ENCODE measurements at regions not wholly inside any gene's neighbourhood (a gene's known extent, or its start where the extent isn't known, plus 50 kb on each side); places are given as distances from the start of the nearest gene placed in this dataset.

GRCh38 chr2:107402330-107402729 lies 424.4 kb upstream of the RGPD4 start:
- ChIA-PET POLR2A (no interaction called here), CTCF (no interaction called here)
- intact Hi-C loops (cut with micrococcal nuclease) = no loop called here
- no CpG with 5 or more reads among the region's 3 CpGs for WGBS (ENCODE audit: insufficient coverage)
- no peak for ATAC-seq (ENCODE audit: low read depth)
- H3K27me3 ChIP-seq (replicated peaks in 1 of 4; ENCODE audit: control extremely low read depth in 1 of 4, control insufficient read depth in 3 of 4, insufficient read depth in 4 of 4, low read length in 3 of 4) = no peaks in the 10 kb centered on the region
- H2AFZ ChIP-seq (ENCODE audit: insufficient read depth, low read depth, low read length, poor library complexity, severe bottlenecking) = no peak overlapping the region
- Mint-ChIP-seq H3K27me3 (no peaks in the 10 kb centered on the region), H3K9me3 (ENCODE audit: insufficient read depth) (no peaks in the 10 kb centered on the region), H3K27ac (no peak overlapping the region), H3K4me1 (no peaks in the 10 kb centered on the region), H3K4me3 (no peak overlapping the region)
- H4K20me1 ChIP-seq (ENCODE audit: control insufficient read depth, insufficient read depth, low read length, poor library complexity, severe bottlenecking) = no peaks in the 10 kb centered on the region
- H3K4me3 ChIP-seq (ENCODE audit: control extremely low read depth in 1 of 5, extremely low read depth in 1 of 5, insufficient read depth in 1 of 5, low read depth in 2 of 5, low read length in 4 of 5) = no peak overlapping the region
- H3K9me3 ChIP-seq (ENCODE audit: control extremely low read depth in 1 of 3, control insufficient read depth in 2 of 3, insufficient read depth in 1 of 3, low read length in 2 of 3) = peaks cover 0 to 3% (median 0%) of the 10 kb centered on the region in 3 donors
- H3K36me3 ChIP-seq (replicated peaks in 1 of 2; ENCODE audit: control extremely low read depth in 1 of 2, control insufficient read depth in 1 of 2, extremely low read depth in 1 of 2, insufficient read depth in 2 of 2, low read length in 1 of 2) = no peaks in the 10 kb centered on the region
- TF ChIP-seq EZH2 (IDR thresholded peaks at IDR 0.05; ENCODE audit: borderline replicate concordance, insufficient read depth, low read depth, low read length, poor library complexity, severe bottlenecking) (no peak), CTCF (IDR thresholded peaks at IDR 0.05) (no peak)
- DNase-seq = no peak
- H3K9ac ChIP-seq (ENCODE audit: low read length) = no peak overlapping the region
- no peak overlapping the region for H3K27ac ChIP-seq (ENCODE audit: low read length in 2 of 2)
- no peaks in the 10 kb centered on the region for H3K79me2 ChIP-seq (ENCODE audit: control insufficient read depth, insufficient read depth, low read length)
- no peak overlapping the region for H3K4me2 ChIP-seq (replicated peaks; ENCODE audit: low read depth, low read length, poor library complexity, severe bottlenecking)
- H3K4me1 ChIP-seq (ENCODE audit: control insufficient read depth in 2 of 2, insufficient read depth in 2 of 2, low read length in 2 of 2) = no peaks in the 10 kb centered on the region

- Histone ChIP-seq H3K27me3 (replicated peaks in 1 of 4; ENCODE audit: control extremely low read depth in 1 of 4, control insufficient read depth in 3 of 4, insufficient read depth in 4 of 4, low read length in 3 of 4) (no peaks in the 10 kb centered on the region), H3K79me2 (ENCODE audit: control insufficient read depth, insufficient read depth, low read length) (no peaks in the 10 kb centered on the region), H3K4me2 (replicated peaks; ENCODE audit: low read depth, low read length, poor library complexity, severe bottlenecking) (no peak overlapping the region), H3K4me1 (ENCODE audit: control insufficient read depth in 2 of 2, insufficient read depth in 2 of 2, low read length in 2 of 2) (no peaks in the 10 kb centered on the region), H4K20me1 (ENCODE audit: control insufficient read depth, insufficient read depth, low read length, poor library complexity, severe bottlenecking) (no peaks in the 10 kb centered on the region), H3K4me3 (ENCODE audit: control extremely low read depth in 1 of 5, extremely low read depth in 1 of 5, insufficient read depth in 1 of 5, low read depth in 2 of 5, low read length in 4 of 5) (no peak overlapping the region), H3K27ac (ENCODE audit: low read length in 2 of 2) (no peak overlapping the region), H3K9me3 (ENCODE audit: control extremely low read depth in 1 of 3, control insufficient read depth in 2 of 3, insufficient read depth in 1 of 3, low read length in 2 of 3) (peaks cover 0 to 3% (median 0%) of the 10 kb centered on the region in 3 donors), H3K36me3 (replicated peaks in 1 of 2; ENCODE audit: control extremely low read depth in 1 of 2, control insufficient read depth in 1 of 2, extremely low read depth in 1 of 2, insufficient read depth in 2 of 2, low read length in 1 of 2) (no peaks in the 10 kb centered on the region), H2AFZ (ENCODE audit: insufficient read depth, low read depth, low read length, poor library complexity, severe bottlenecking) (no peak overlapping the region), H3K9ac (ENCODE audit: low read length) (no peak overlapping the region)
- intact Hi-C loops (cut with micrococcal nuclease) = no loop called here
- H3K27ac Mint-ChIP-seq = no peak overlapping the region
- DNase-seq (no peak), ATAC-seq (ENCODE audit: low read depth) (no peak)
- no peaks in the 10 kb centered on the region for H3K4me1 Mint-ChIP-seq
- TF ChIP-seq EZH2 (IDR thresholded peaks at IDR 0.05; ENCODE audit: borderline replicate concordance, insufficient read depth, low read depth, low read length, poor library complexity, severe bottlenecking) (no peak), CTCF (IDR thresholded peaks at IDR 0.05) (no peak)
- no peaks in the 10 kb centered on the region for H3K27me3 Mint-ChIP-seq
- H3K4me3 Mint-ChIP-seq = no peak overlapping the region
- CTCF ChIA-PET = interaction anchor here (1.2 kb wide), 1 partner anchor 9 kb away, joined by 3 read pairs; no protein-coding TSS in a partner anchor
- POLR2A ChIA-PET = no interaction called here
- no peaks in the 10 kb centered on the region for H3K9me3 Mint-ChIP-seq (ENCODE audit: insufficient read depth)
- whole genome bisulfite sequencing (ENCODE audit: insufficient coverage) = 100% methylated on average over 1 of the region's 2 CpGs
Measured at GRCh38 chr2:107405261-107405660, 421.4 kb upstream of the RGPD4 start.

Measured in B cell (primary cell).